Astrocyte (in vitro differentiated cells and primary cell): ENCODE measurements at regions not wholly inside any gene's neighbourhood (a gene's known extent, or its start where the extent isn't known, plus 50 kb on each side); places are given as distances from the start of the nearest gene placed in this dataset.
"Not testable (repeated sequence)": the region's sequence is repeated elsewhere in the genome, so short reads cannot be mapped to it uniquely, and the experiment has no call there.

ENCODE experiments used
- EZH2 ChIP-seq: IDR thresholded peaks from 2 replicates; pipeline ENCODE4 v1.6.1; 2012; ENCODE audit warnings: mild to moderate bottlenecking, low read length, inconsistent platforms; ENCODE audit not compliant: insufficient read depth
- TF ChIP-seq, protein P1 (sequence below): IDR thresholded peaks from 2 replicates; pipeline ENCODE4 v1.5.1; 2011; ENCODE audit warnings: low read depth, mild to moderate bottlenecking, inconsistent platforms, low read length, moderate library complexity; ENCODE audit not compliant: insufficient read depth

DNA sequence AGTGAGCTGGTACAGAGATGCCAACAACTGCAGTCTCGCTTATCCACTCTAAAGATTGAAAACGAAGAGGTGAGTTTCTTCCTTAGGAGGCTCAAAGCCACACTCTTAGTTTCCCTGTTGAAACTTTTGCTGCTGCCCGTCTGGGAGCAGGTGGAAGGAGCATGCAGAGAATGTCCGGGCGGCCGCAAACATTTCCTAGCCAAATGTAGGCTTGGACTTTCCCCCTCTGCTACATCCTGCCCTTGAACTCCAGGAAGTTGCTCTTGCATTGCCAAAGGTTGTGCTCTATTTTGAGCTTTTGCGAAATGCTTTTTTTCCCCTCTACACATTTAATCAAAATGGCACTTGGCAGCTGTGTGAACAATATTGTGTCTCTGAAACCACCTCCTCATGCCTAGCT lies 65.0 kb upstream of the IKBKE start:
- TF ChIP-seq, protein P1, sequence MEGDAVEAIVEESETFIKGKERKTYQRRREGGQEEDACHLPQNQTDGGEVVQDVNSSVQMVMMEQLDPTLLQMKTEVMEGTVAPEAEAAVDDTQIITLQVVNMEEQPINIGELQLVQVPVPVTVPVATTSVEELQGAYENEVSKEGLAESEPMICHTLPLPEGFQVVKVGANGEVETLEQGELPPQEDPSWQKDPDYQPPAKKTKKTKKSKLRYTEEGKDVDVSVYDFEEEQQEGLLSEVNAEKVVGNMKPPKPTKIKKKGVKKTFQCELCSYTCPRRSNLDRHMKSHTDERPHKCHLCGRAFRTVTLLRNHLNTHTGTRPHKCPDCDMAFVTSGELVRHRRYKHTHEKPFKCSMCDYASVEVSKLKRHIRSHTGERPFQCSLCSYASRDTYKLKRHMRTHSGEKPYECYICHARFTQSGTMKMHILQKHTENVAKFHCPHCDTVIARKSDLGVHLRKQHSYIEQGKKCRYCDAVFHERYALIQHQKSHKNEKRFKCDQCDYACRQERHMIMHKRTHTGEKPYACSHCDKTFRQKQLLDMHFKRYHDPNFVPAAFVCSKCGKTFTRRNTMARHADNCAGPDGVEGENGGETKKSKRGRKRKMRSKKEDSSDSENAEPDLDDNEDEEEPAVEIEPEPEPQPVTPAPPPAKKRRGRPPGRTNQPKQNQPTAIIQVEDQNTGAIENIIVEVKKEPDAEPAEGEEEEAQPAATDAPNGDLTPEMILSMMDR, result not testable (repeated sequence)
- TF ChIP-seq EZH2, result not testable (repeated sequence)
